IPS DF 19.7 (cell line): ENCODE measurements at regions not wholly inside any gene's neighbourhood (a gene's known extent, or its start where the extent isn't known, plus 50 kb on each side); places are given as distances from the start of the nearest gene placed in this dataset.
"Not testable (repeated sequence)": the region's sequence is repeated elsewhere in the genome, so short reads cannot be mapped to it uniquely, and the experiment has no call there.

Experiments
- DNase-seq: peaks from one replicate; pipeline ENCODE4 v3.0.0-alpha.2; 2013; ENCODE audit warnings: low read depth, low spot score

DNA sequence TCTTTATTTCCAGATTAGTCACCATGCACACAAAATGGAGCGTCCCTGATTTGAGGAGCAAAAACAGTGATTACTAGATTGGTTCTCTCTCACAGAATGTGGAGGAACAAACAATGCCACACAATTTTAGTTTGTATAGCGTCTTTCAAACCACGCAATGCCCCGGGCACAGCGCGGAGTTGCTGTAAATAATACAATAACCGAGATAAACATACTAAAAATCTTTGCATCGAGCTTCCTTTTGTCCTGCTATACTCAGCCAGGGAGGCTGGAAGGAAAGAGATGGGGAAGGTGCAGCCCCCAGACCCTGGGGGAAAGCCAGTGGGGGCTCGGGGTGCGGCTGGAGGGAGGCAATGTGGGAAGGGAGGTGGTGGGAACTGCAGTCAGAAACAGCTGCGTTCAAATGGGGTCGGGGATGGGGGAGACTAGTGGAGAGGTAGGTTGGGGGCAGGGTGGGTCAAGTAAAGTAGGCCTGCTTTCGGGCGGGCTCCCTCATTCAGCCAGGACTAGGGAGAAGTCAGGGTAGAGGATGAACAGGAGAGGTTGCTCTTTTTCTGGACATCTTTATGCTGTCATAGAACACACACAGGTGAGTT, 366.3 kb downstream of the RPS6KC1 start:
- no peak for DNase-seq

GRCh38 chr1:213417846-213418245, 366.8 kb downstream of the RPS6KC1 start:
- DNase-seq: no peak

GRCh38 chr1:213418268-213419071, 367.4 kb downstream of the RPS6KC1 start:
- DNase-seq: no peak

- no peak for DNase-seq
These were observed 368.5 kb downstream of the RPS6KC1 start for GRCh38 chr1:213419401-213420030.

- not testable (repeated sequence) for DNase-seq
These were observed 370.1 kb downstream of the RPS6KC1 start for GRCh38 chr1:213421178-213421577.

GRCh38 chr1:213423041-213423440, 372.0 kb downstream of the RPS6KC1 start:
- no peak for DNase-seq

GRCh38 chr1:213423605-213424004, 372.6 kb downstream of the RPS6KC1 start:
- no peak for DNase-seq

DNA sequence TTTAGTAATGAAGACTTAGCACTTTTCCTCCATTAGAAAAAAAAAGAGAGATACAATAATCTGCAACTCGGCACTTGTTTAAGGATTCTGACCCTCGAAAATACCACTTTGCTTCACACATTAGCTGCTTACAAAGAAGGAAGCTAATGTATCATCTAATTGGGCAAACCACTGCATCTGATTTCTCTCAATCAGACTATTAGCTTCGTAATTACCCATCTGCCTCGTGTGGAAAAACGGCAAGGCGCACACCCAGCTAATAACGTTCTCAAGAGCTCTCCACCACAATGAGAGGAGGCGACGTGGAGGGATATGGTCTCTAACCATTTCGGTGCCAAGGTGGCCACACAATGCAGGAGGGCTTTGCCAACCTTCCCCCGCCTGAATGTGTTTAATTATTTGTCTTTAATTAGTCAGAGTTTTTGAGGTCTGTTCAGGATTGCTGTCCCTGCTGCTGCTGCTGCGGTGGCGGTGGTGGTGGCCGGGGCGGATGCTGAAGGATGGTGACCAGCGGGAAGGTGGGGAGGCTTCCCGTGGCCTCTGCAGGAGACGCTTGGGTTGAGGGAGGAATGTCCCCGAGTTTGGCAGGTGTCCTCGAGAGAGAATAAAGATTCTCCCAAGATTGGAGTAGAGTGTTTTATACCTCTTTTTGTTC, 374.5 kb downstream of the RPS6KC1 start:
- no peak for DNase-seq

DNA sequence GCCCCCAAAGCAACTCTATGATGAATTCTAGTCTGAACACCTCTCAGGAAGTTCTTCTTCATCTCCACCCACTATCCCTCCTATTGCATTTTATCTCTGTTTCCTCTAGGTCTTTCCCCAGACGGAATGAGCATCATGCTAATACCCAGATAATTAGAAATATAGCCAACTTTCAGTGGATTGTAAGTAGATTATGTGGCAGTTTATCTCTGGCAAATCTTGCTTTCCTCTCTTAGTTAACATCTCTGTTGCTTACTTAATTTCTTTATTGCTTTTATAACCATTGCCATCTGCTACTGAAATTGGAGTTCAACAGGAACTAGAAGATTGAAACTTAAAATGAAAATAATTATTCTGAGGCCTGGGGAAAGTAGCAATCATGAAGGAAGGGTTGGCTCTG, 378.6 kb downstream of the RPS6KC1 start:
- DNase-seq: no peak

GRCh38 chr1:213435715-213436114, 384.7 kb downstream of the RPS6KC1 start:
- DNase-seq: no peak

DNA sequence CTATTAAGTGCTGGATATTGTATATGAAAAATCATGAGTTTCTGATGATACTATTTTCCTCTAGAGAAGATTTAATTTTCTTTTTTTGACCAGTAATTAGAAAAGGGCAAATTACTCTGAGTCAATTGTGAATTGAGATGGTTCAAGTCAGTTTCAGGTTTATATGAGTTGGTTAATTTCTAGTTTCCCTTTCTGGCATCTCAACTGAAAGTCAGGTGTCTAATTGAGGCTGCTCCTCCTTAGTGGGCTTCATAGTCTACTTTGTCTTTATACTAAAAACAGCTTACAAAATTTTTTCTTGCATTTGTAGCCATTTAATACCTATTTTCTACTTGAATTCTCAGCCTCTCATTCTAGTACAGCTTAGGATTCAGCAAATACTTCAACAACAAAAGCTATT, 387.3 kb downstream of the RPS6KC1 start:
- no peak for DNase-seq

DNA sequence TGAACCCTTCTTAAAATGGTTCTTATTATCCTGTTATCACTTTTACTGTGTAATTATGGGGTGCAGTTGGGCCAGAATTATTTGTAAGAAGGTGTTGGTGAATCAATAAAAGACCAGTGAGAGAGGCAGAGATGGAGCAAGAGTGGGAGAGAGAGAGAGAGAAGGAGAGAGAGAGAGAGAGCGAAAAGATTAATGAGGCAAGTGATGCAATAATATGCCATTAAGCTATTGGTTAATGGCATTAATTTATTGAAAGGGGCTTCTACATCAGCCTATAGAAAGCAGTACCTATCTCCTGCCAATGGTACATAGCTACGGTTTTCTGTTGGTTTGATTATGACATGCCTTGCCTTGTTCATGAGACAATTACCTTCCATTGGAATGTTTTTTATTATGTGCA, 388.7 kb downstream of the RPS6KC1 start:
- no peak for DNase-seq

DNA sequence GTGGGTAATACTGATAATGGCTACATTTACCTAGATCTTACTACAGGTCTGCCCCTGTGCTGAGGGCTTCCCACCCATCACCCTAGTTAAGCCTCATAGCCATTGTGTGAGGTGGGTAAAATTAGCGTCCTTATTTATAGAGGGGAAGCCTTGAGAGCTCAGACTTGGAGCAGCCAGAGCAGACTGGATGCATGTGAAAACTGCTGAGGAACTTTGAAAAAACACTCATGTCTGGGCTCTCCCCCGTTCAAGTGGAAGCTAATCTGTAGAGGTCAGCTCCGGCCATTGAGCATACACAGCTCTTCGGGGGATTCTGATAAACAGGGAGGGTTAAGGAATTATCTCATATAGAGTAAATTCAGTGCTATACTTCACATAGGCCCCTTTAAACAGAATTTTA, 389.7 kb downstream of the RPS6KC1 start:
- no peak for DNase-seq

DNA sequence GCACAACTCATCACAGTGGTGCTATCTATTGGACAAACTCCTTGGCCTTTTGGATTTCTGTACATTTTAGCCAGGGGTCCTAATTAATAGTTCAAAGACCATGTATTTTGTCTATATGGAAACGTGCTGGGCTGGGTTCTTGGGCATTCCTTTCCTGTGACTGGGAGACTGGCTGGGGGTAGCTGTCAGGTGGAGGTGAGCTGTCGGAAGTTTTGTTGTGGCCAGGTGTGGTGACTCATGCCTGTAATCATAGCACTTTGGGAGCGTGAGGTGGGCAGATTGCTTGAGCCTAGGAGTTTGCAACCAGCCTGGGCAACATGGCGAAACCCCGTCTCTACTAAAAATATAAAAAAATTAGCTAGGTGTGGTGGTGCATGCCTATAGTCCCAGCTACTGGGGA, 392.4 kb downstream of the RPS6KC1 start:
- no peak for DNase-seq

DNA sequence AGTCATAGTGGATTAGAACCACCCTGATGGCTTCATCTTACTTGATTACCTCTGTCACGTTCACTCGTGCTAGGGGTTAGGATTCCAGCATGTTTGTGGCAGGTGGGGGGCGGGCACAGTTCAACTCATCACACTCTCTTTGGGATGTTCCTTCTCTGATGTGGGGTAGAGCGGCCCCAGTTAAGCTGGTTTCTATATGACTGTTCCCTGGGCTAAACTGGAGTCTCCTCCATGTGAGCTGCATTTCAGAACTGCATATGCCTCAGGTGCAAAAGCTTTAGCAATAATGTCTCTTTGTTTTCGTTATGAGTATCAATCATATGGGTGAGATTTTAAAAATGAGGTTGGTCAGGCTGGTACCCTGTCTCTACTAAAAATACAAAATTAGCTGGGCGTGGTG, 393.2 kb downstream of the RPS6KC1 start:
- DNase-seq: no peak

DNA sequence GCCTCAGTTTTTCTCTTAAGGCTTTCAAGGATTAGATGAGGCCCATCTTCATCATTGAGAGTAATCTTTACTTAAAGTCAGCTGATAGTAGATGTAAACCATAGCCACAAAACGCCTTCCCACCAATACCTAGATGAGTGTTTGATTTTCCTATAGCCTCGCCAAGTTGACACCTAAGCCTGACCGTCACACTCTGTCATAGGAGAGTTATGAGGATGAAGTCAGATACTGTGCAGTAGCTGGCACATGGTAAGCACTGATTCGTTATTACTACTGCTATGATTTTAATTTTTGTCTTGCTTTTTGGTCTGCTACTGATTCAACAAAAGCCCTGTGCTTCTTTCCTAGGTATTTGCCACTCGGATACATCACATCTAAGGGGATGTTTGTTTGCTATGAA, 395.5 kb downstream of the RPS6KC1 start:
- no peak for DNase-seq

GRCh38 chr1:213448360-213448759, 397.3 kb downstream of the RPS6KC1 start:
- no peak for DNase-seq

DNA sequence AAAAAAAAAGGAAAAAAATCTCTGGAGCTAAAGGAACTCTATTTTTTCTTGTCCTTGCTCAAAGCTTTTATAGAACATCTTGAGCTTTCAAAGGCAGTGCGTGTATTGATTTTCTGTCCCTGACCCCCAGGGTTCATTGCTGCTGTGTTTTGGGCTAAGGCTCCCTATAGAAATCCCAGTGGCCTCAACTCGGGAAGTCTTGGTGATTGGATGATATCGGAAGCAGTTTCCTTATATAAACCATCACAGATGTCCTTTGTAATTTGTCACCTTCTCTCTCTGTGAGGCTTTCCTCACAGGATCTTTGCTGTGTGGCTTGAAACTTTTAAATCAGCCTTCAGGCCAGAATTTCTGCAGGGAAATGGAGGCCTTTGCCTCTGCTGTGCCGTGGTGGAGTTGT, 397.7 kb downstream of the RPS6KC1 start:
- no peak for DNase-seq

- no peak for DNase-seq
These were observed 401.5 kb downstream of the RPS6KC1 start for GRCh38 chr1:213452501-213452900.

GRCh38 chr1:213457186-213457585, 406.1 kb downstream of the RPS6KC1 start:
- DNase-seq: no peak

GRCh38 chr1:213457733-213458132, 406.7 kb downstream of the RPS6KC1 start:
- DNase-seq: no peak

DNA sequence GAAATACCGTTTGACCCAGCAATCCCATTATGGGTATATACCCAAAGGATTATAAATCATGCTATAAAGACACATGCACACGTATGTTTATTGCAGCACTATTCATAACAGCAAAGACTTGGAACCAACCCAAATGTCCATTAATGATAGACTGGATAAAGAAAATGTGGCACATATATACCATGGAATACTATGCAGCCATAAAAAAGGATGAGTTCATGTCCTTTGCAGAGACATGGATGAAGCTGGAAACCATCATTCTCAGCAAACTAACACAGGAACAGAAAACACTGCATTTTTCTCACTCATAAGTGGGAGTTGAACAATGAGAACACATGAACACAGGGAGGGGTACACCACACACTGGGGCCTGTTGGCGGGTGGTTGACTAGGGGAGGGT, 411.3 kb downstream of the RPS6KC1 start:
- not testable (repeated sequence) for DNase-seq
